ENCODE measurements at regions not wholly inside any gene's neighbourhood (a gene's known extent, or its start where the extent isn't known, plus 50 kb on each side); places are given as distances from the start of the nearest gene placed in this dataset.

DNA sequence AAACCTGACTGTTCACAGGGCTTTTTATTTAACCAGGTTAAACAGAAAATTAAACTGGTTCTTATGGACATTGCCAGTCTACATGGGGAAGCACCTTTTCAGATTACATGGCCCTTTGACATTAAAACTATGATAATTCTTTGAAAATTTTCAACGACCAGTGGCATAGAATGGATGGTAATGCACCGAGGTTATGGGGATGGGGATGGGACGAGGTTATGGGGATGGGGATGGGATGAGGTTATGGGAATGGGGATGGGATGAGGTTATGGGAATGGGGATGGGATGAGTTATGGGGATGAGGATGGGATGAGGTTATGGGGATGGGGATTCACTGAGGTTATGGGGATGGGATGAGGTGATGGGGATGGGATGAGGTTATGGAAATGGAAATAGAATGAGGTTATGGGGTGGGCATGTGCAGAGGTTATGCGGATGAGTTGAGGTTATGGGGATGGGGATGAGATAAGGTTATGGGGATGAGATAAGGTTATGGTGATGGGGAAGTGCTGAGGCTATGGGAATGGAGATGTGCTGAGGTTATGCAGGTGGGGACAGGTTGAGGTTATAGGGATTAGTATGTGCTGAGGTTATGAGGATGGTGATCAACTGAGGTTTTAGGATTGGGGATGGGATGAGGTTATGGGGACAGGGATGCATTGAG is 541.9 kb downstream of the CDH26 start:
- no peaks in the 10 kb centered on the region for H3K4me1 ChIP-seq (ENCODE audit: control insufficient read depth in 1 of 2, insufficient read depth in 1 of 2, low read depth in 1 of 2, low read length in 1 of 2)
- TF ChIP-seq, protein P1, sequence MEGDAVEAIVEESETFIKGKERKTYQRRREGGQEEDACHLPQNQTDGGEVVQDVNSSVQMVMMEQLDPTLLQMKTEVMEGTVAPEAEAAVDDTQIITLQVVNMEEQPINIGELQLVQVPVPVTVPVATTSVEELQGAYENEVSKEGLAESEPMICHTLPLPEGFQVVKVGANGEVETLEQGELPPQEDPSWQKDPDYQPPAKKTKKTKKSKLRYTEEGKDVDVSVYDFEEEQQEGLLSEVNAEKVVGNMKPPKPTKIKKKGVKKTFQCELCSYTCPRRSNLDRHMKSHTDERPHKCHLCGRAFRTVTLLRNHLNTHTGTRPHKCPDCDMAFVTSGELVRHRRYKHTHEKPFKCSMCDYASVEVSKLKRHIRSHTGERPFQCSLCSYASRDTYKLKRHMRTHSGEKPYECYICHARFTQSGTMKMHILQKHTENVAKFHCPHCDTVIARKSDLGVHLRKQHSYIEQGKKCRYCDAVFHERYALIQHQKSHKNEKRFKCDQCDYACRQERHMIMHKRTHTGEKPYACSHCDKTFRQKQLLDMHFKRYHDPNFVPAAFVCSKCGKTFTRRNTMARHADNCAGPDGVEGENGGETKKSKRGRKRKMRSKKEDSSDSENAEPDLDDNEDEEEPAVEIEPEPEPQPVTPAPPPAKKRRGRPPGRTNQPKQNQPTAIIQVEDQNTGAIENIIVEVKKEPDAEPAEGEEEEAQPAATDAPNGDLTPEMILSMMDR (IDR thresholded peaks at IDR 0.05): no peak
- no peak overlapping the region for H3K4me3 ChIP-seq (ENCODE audit: low read depth in 1 of 2, low read length in 1 of 2)
- H3K36me3 ChIP-seq: no peaks in the 10 kb centered on the region
- peaks cover 32% of the 10 kb centered on the region for H3K27me3 ChIP-seq
- H3K27ac ChIP-seq: no peak overlapping the region
- H3K9me3 ChIP-seq: no peaks in the 10 kb centered on the region

DNA sequence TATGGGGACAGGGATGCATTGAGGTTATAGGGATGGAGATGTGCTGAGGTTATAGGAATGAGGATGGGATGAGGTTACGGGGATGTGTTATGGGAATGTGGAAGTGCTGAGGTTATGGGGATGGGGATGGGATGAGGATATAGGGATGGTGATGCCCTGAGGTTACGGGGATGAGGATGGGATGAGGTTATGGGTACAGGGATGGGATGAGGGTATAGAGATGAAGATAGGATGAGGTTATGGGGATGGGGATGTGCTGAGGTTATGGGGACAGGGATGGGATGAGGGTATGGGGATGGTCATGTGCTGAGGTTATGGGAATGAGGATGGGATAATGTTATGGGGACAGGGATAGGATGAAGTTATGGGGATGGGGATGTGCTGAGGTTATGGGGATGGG is 542.8 kb downstream of the CDH26 start:
- H3K9me3 ChIP-seq: no peaks in the 10 kb centered on the region
- H3K4me3 ChIP-seq (ENCODE audit: low read depth in 1 of 2, low read length in 1 of 2): no peak overlapping the region
- no peaks in the 10 kb centered on the region for H3K4me1 ChIP-seq (ENCODE audit: control insufficient read depth in 1 of 2, insufficient read depth in 1 of 2, low read depth in 1 of 2, low read length in 1 of 2)
- no peak overlapping the region for H3K27ac ChIP-seq
- H3K27me3 ChIP-seq: peaks cover 29% of the 10 kb centered on the region
- no peaks in the 10 kb centered on the region for H3K36me3 ChIP-seq
- TF ChIP-seq, protein P1 (IDR thresholded peaks at IDR 0.05): no peak

DNA sequence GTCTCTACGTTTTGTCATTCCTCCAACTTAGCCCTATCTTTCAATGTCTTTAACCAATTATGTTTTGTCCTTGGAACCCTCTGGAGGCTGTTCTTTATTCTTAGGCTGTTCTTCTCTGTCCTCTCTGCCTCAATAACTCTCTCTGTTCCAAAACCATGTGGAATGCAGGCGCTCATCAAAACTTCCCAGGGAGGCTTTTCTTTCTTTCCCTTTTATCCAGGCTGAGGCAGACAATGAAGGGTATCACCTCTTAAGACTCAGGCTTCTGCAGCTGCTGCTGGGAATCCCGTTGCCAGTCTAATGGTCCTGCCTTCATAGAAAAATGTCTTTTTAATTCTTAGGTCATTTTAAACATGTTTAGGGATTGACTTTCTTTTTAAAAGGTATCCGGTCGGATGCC is 544.7 kb downstream of the CDH26 start:
- no peak overlapping the region for H3K4me3 ChIP-seq (ENCODE audit: low read depth in 1 of 2, low read length in 1 of 2)

DNA sequence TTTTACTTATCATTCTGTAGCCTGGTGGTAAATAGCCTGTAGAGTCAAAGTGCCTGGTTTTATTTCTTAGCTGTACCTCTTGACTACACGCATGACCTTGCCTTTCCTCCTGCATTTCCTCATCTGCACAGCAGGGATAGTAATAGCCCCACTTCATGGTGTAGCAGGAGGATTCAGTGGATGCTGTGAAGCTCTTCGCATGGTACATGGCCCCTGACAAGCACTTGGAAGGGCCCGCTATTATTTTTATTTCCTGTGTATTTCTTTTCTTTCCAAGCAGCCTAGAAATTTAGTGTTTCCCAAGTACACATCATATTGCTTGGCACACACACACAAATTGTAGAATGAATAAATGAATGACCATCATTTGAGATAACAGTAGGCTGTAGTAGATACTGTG is 547.2 kb downstream of the CDH26 start:
- TF ChIP-seq, protein P1 (IDR thresholded peaks at IDR 0.05): no peak
- H3K27me3 ChIP-seq: peaks cover 34% of the 10 kb centered on the region
- H3K4me3 ChIP-seq (ENCODE audit: low read depth in 1 of 2, low read length in 1 of 2): no peak overlapping the region
- no peaks in the 10 kb centered on the region for H3K4me1 ChIP-seq (ENCODE audit: control insufficient read depth in 1 of 2, insufficient read depth in 1 of 2, low read depth in 1 of 2, low read length in 1 of 2)
- no peaks in the 10 kb centered on the region for H3K9me3 ChIP-seq
- no peaks in the 10 kb centered on the region for H3K36me3 ChIP-seq
- H3K27ac ChIP-seq: no peak overlapping the region

More for the DNA sequence above, 544.7 kb downstream of the CDH26 start:
- peaks cover 15% of the 10 kb centered on the region for H3K27me3 ChIP-seq
- no peaks in the 10 kb centered on the region for H3K36me3 ChIP-seq
- no peaks in the 10 kb centered on the region for H3K4me1 ChIP-seq (ENCODE audit: control insufficient read depth in 1 of 2, insufficient read depth in 1 of 2, low read depth in 1 of 2, low read length in 1 of 2)
- no peaks in the 10 kb centered on the region for H3K9me3 ChIP-seq
- no peak overlapping the region for H3K27ac ChIP-seq
- TF ChIP-seq, protein P1 (IDR thresholded peaks at IDR 0.05): no peak

DNA sequence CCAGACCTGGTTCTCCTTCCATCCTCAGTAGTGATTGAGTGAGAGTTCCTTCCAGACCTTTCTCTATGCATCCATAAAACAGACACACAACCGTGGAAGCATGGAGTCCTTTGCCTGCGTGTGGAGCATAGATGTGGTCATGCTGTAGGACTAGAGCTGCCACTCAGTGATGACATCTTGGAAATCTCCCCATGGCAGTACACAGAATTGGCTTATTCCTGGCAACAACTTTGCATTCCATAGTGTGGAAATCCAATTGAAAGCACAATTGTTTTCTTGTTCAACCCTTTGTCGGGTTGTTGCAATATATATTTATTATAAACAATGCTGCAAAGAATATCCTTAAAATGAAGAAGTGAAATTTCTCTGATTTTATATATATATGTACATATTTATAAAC is 547.8 kb downstream of the CDH26 start:
- no peak overlapping the region for H3K27ac ChIP-seq
- no peaks in the 10 kb centered on the region for H3K36me3 ChIP-seq
- TF ChIP-seq, protein P1 (IDR thresholded peaks at IDR 0.05): no peak
- H3K27me3 ChIP-seq: peaks cover 34% of the 10 kb centered on the region
- no peaks in the 10 kb centered on the region for H3K9me3 ChIP-seq
- no peak overlapping the region for H3K4me3 ChIP-seq (ENCODE audit: low read depth in 1 of 2, low read length in 1 of 2)
- H3K4me1 ChIP-seq (ENCODE audit: control insufficient read depth in 1 of 2, insufficient read depth in 1 of 2, low read depth in 1 of 2, low read length in 1 of 2): no peaks in the 10 kb centered on the region
